ENCODE measurements at regions not wholly inside any gene's neighbourhood (a gene's known extent, or its start where the extent isn't known, plus 50 kb on each side); places are given as distances from the start of the nearest gene placed in this dataset.

DNA sequence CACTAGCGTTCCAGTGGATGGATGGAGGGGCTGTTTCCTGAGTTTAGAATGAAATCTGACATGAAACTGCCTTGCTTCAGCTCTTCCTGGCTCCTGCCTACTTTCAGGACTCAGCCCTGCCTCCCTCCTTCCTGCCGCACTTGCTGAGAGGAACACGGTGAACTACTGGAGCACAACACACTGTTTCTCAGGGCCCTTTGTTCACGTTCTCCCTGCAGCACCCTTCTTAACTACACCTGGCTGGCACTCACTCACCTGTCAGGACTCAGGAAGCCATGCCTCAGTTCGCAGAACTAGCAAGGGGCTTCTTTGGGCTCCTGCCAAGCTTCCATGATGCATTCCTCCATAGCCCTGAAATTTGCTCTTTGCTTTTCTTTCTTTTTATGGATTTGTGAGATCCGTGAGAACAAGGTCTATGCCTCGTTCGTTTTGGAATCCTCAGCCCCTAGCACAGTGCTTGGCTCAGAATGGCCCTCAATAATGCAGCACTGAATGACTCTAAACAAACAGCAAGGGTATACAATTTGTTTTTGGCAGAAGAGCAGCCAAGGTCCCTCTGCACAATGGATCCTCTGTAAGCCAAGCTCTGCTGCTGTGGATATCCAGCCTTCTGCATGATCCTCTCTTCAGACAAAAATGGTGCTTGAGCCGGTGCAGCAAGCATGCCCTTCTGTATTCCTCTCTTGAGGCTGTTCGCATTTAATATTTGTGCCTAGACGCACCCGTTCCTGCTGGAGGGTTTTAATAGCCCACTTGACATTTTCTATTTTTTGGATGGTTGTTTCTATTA lies 357.0 kb downstream of the TSN start:
- DNase-seq (ENCODE audit: low spot score) = no peak
- H3K27ac ChIP-seq = no peak overlapping the region
- ChIA-PET CTCF (no interaction called here), POLR2A (ENCODE audit: low non-redundant PET) (no interaction called here)
- TF ChIP-seq, protein P1, sequence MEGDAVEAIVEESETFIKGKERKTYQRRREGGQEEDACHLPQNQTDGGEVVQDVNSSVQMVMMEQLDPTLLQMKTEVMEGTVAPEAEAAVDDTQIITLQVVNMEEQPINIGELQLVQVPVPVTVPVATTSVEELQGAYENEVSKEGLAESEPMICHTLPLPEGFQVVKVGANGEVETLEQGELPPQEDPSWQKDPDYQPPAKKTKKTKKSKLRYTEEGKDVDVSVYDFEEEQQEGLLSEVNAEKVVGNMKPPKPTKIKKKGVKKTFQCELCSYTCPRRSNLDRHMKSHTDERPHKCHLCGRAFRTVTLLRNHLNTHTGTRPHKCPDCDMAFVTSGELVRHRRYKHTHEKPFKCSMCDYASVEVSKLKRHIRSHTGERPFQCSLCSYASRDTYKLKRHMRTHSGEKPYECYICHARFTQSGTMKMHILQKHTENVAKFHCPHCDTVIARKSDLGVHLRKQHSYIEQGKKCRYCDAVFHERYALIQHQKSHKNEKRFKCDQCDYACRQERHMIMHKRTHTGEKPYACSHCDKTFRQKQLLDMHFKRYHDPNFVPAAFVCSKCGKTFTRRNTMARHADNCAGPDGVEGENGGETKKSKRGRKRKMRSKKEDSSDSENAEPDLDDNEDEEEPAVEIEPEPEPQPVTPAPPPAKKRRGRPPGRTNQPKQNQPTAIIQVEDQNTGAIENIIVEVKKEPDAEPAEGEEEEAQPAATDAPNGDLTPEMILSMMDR (conservative IDR thresholded peaks at IDR 0.05; ENCODE audit: low read depth) = no peak

DNA sequence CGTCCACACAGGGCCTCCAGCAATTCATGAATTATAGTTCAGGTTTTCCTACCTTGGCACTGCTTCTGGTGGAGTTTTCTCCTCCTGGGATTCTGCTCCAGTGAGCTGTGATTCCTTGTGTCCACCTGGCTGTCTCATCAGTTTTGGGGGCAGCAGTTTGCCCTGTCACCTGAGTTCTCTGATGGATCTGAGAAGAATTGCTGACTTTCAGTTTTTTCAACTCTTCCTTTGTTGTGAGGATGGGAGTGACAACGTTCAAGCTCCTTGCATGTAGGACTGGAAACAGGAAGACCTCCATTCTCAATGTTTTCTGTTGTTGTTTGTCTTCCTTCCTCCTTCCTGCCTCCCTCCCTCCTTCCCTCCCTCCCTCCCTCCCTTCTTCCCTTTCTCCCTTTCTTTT lies 359.0 kb downstream of the TSN start:
- POLR2A ChIA-PET (ENCODE audit: low non-redundant PET) = no interaction called here
- TF ChIP-seq, protein P1 (conservative IDR thresholded peaks at IDR 0.05; ENCODE audit: low read depth) = no peak
- CTCF ChIA-PET = interaction anchor here (0.6 kb wide), 1 partner anchor 1115 kb away, joined by 3 read pairs; no protein-coding TSS in a partner anchor

DNA sequence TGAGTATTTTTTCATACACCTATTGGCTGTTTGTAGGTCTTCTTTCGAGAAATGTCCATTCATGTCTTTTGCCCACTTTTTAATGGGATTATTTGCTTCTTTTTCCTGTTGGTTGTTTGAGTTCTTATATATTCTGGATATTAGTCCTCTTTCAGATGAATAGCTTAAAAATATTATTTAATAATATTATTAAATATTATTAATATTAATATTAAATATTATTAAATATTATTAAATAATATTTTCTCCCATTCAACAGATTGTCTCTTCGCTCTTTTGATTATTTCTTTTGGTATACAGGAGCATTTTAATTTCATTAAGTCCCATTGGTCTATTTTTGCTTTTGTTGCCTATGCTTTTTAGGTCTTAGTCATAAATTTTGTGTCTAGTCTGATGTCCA lies 361.9 kb downstream of the TSN start:
- POLR2A ChIA-PET (ENCODE audit: low non-redundant PET) = no interaction called here
- CTCF ChIA-PET = interaction anchor here (0.6 kb wide), 1 partner anchor 1941 kb away, joined by 3 read pairs; no protein-coding TSS in a partner anchor
- DNase-seq (ENCODE audit: low spot score) = no peak
- TF ChIP-seq, protein P1 (conservative IDR thresholded peaks at IDR 0.05; ENCODE audit: low read depth) = no peak
- H3K27ac ChIP-seq = no peak overlapping the region

More for the DNA sequence above, 359.0 kb downstream of the TSN start:
- DNase-seq (ENCODE audit: low spot score) = no peak
- H3K27ac ChIP-seq = no peak overlapping the region

DNA sequence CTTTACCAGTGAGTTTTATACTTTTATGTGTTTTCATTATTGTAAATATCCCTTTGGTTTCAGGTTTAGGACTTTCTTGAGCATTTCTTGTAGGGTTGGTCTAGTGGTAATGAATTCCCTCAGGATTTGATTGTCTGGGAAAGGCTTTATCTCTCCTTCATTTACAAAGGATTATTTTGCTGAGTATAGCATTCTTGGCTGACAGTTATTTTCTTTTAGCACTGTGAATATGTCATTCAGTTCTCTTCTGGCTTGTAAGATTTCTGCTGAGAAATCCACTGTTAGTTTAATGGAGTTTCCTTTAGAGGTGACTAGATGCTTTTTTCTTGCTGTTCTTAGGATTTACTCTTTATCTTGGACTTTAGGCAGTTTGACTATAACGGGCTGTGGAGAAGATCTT lies 373.9 kb downstream of the TSN start:
- ChIA-PET CTCF (no interaction called here), POLR2A (ENCODE audit: low non-redundant PET) (no interaction called here)
- no peak overlapping the region for H3K27ac ChIP-seq
- DNase-seq (ENCODE audit: low spot score) = no peak
- TF ChIP-seq, protein P1 (conservative IDR thresholded peaks at IDR 0.05; ENCODE audit: low read depth) = no peak

DNA sequence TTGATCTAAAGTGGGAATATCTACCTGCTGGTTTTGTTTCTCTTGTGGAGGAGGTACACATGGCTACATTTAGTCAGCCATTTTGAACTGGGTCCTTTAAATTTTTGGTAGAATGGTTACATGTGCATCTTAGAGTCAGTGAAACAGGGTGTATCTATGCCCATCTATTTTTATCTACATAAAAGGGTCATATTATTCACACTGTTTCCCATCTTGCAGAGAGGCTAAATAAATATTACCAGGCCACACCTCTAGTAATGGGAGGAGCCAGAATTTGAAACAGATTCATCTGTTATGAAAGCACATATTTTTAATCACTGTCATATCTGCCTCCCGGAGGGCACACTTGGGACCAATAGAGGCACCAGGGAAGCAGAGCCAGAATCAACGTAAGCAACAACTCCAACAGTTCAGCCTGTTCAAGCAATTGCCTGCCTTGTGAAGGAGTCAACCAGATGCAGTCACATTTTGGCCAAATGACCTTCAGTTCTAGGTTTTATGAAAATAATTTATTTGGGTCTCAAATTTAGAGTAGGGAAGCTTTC lies 376.8 kb downstream of the TSN start:
- TF ChIP-seq, protein P1 (conservative IDR thresholded peaks at IDR 0.05; ENCODE audit: low read depth) = no peak
- no peak overlapping the region for H3K27ac ChIP-seq
- no peak for DNase-seq (ENCODE audit: low spot score)
- ChIA-PET POLR2A (ENCODE audit: low non-redundant PET) (no interaction called here), CTCF (no interaction called here)

DNA sequence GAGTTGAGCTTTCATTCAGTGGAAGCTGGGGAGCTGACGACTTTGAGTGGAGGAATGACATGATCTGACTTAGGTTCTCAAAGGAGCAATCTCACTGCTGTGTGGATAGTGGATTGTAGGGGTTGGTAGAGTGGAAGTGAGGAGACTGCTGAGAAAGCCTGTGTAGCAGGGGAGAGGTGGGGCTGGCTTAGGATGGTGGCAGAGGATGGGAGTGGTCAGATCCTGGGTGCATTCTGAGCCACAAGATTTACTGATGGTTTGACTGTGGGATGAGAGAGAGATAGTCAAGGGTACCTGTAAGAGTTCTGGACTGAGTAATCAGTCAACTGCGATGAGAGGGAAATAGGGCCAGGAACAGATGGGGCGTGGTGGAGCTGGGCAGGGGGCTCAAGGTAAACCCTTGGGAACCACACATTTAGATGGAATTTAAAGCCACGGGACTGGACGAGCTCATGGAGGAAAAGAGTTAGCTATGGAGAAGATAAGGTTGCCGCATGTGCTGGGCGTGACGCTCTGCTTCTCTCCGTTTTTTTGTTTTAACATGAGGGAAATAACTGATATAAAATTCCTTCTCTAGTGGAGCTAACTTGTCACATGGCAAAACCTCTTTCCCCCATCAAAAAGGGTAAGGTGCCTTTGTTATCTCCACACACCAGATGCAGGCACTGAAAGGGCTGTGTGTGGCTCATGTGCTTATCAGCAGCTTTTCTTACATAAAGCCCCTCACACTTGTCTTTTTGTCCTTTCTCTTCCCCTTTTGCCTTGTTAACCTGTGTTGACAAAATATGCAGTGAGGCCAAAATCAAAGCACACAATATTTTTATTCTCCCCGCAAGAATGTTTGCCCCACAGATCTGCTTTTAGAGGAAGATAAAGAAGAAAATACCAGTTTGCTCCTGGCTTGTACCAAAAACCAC lies 379.8 kb downstream of the TSN start:
- ChIA-PET CTCF (interaction anchor here (0.7 kb wide), 2 partner anchors 256 to 455 kb away, joined by 3 to 4 read pairs; no protein-coding TSS in a partner anchor), POLR2A (ENCODE audit: low non-redundant PET) (no interaction called here)
- H3K27ac ChIP-seq = no peak overlapping the region
- TF ChIP-seq, protein P1 (conservative IDR thresholded peaks at IDR 0.05; ENCODE audit: low read depth) = no peak
- no peak for DNase-seq (ENCODE audit: low spot score)
